HepG2 (cell line): ENCODE measurements at regions not wholly inside any gene's neighbourhood (a gene's known extent, or its start where the extent isn't known, plus 50 kb on each side); places are given as distances from the start of the nearest gene placed in this dataset.

Source experiments
- ELF4 ChIP-seq: sonication (generic); formaldehyde crosslinking; IDR thresholded peaks from 2 replicates; pipeline ENCODE4 v1.5.0; 2020; ENCODE audit warnings: missing genetic modification reagents, mild to moderate bottlenecking, moderate library complexity, borderline replicate concordance
- FOXM1 ChIP-seq: sonication (generic); formaldehyde crosslinking; IDR thresholded peaks from 2 replicates; pipeline ENCODE4 v1.5.0; 2020; ENCODE audit warnings: missing genetic modification reagents
- JUND ChIP-seq: sonication (generic); formaldehyde crosslinking; IDR thresholded peaks from 2 replicates; pipeline ENCODE4 v1.8.0; 2022; ENCODE audit warnings: mild to moderate bottlenecking, missing genetic modification reagents
- PBX2 ChIP-seq: IDR thresholded peaks from 2 replicates; pipeline ENCODE4 v1.6.1; 2016; ENCODE audit warnings: control low read depth
- POLR2AphosphoS5 ChIP-seq: IDR thresholded peaks from 2 replicates; pipeline ENCODE4 v1.6.1; 2012; ENCODE audit warnings: low read depth, low read length
- SSRP1 ChIP-seq: IDR thresholded peaks from 2 replicates; pipeline ENCODE4 v1.6.1; 2016; ENCODE audit warnings: control low read depth
- ZNF713 ChIP-seq: sonication (generic); formaldehyde crosslinking; IDR thresholded peaks from 2 replicates; pipeline ENCODE4 v1.4.0; 2020; ENCODE audit warnings: mild to moderate bottlenecking, missing genetic modification reagents

GRCh38 chr16:9463461-9463860 is 372.0 kb downstream of the HAPSTR1 start:
- TF ChIP-seq POLR2AphosphoS5, result no peak
- no peak for TF ChIP-seq FOXM1
- no peak for TF ChIP-seq JUND (CRISPR knock-in tag)
- TF ChIP-seq ELF4 (CRISPR knock-in tag), result no peak
- TF ChIP-seq SSRP1, result no peak
- no peak for TF ChIP-seq PBX2 (CRISPR knock-in tag)
- no peak for TF ChIP-seq ZNF713
